SK-N-SH (cell line): ENCODE measurements at regions not wholly inside any gene's neighbourhood (a gene's known extent, or its start where the extent isn't known, plus 50 kb on each side); places are given as distances from the start of the nearest gene placed in this dataset.

ENCODE experiments used
- SIN3A ChIP-seq: IDR thresholded peaks from 2 replicates; pipeline ENCODE4 v1.6.1; 2012; ENCODE audit warnings: low read depth, mild to moderate bottlenecking, low read length, moderate library complexity, borderline replicate concordance
- TF ChIP-seq, protein P1 (sequence below): fragments of 150-350 bp; IDR thresholded peaks from 2 replicates; pipeline ENCODE4 v1.6.1; 2017; ENCODE audit warnings: antibody characterized with exemption, low read length, low read depth, borderline replicate concordance

DNA sequence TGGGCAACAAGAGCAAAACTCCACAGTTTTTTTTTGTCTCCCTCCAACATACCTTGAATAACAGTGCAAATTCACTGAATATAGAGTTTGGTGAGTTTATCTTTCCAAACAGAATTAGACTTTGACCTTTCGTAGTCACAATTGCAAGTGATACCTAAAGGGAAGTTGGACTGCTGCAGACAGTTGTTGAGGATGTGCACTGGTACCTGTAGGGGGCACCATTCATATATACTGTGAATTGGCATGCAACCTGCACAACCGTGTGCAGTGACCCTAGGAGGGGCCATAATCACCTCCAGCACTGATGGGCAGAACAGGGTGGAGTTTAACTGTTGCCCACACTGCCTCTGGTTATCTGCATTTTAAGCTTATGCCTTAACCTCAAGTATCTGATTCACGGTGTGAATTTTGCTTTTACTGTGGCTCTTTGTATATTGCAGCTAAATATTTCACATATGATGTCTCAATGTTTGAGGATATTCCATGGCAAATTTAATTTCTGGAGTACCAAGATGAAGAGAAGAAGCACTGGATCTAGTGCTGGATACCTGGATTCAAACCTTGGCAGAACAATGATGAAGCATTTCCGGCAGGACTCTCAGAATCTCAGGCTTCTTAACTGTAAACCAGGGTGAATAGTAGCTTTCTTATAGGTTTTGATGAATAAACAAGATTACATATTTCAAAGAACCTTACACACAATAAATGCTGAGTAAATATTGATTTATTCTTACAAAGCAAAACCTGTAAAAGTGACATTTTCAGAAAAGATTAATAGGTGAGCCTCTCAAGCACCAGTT is 144.3 kb downstream of the ACTBL2 start:
- TF ChIP-seq, protein P1, sequence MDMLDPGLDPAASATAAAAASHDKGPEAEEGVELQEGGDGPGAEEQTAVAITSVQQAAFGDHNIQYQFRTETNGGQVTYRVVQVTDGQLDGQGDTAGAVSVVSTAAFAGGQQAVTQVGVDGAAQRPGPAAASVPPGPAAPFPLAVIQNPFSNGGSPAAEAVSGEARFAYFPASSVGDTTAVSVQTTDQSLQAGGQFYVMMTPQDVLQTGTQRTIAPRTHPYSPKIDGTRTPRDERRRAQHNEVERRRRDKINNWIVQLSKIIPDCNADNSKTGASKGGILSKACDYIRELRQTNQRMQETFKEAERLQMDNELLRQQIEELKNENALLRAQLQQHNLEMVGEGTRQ = no peak
- no peak for TF ChIP-seq SIN3A
